Fibroblast of lung (primary cell): ENCODE measurements at regions not wholly inside any gene's neighbourhood (a gene's known extent, or its start where the extent isn't known, plus 50 kb on each side); places are given as distances from the start of the nearest gene placed in this dataset.

Experiments
- DNase-seq, 2 donors: peaks; one replicate each; pipeline versions ENCODE4 v3.0.0 to v3.0.0-alpha.2; 2010; ENCODE audit warnings: low read depth in 2 of 2
- H2AFZ ChIP-seq: 2 replicates; pipeline ENCODE4 v1.5.1; 2012; ENCODE audit warnings: low read length, control low read depth, inconsistent platforms
- H3K27ac ChIP-seq: 2 replicates; pipeline ENCODE4 v1.5.1; 2011; ENCODE audit warnings: low read length, control low read depth; ENCODE audit not compliant: insufficient read depth
- H3K27me3 ChIP-seq: 2 replicates; pipeline ENCODE4 v1.5.1; 2011; ENCODE audit warnings: mild to moderate bottlenecking, low read length; ENCODE audit not compliant: control insufficient read depth, insufficient read depth
- H3K36me3 ChIP-seq: 2 replicates; pipeline ENCODE4 v1.5.1; 2011; ENCODE audit warnings: low read length; ENCODE audit not compliant: control insufficient read depth, insufficient read depth
- H3K4me1 ChIP-seq: 2 replicates; pipeline ENCODE4 v1.5.1; 2011; ENCODE audit warnings: low read length; ENCODE audit not compliant: control insufficient read depth, insufficient read depth; ENCODE audit errors: extremely low read depth
- H3K4me2 ChIP-seq: 2 replicates; pipeline ENCODE4 v1.5.1; 2011; ENCODE audit warnings: low read length, control low read depth; ENCODE audit not compliant: insufficient read depth; ENCODE audit errors: extremely low read depth
- H3K4me3 ChIP-seq, 4 experiments: fragments of 200-600 bp in 1 of 4; sonication (generic) in 1 of 4; replicated peaks in 1 of 4; 2 replicates each; pipeline ENCODE4 v1.5.1; 2011 to 2016; ENCODE audit warnings: low read length in 4 of 4, low read depth in 3 of 4, mild to moderate bottlenecking in 3 of 4, control low read depth in 2 of 4, inconsistent platforms in 1 of 4, mixed read lengths in 1 of 4; ENCODE audit not compliant: insufficient read depth in 1 of 4; ENCODE audit errors: control extremely low read depth in 1 of 4
- H3K79me2 ChIP-seq: 2 replicates; pipeline ENCODE4 v1.5.1; 2012; ENCODE audit warnings: mild to moderate bottlenecking, low read length, inconsistent platforms; ENCODE audit not compliant: control insufficient read depth, insufficient read depth
- H3K9ac ChIP-seq: 2 replicates; pipeline ENCODE4 v1.5.1; 2011; ENCODE audit warnings: mild to moderate bottlenecking, low read length, control low read depth; ENCODE audit not compliant: insufficient read depth
- H3K9me3 ChIP-seq: 2 replicates; pipeline ENCODE4 v1.5.1; 2012; ENCODE audit warnings: low read depth, low read length; ENCODE audit not compliant: control insufficient read depth, insufficient read depth
- H4K20me1 ChIP-seq: 2 replicates; pipeline ENCODE4 v1.5.1; 2011; ENCODE audit warnings: low read length; ENCODE audit not compliant: control insufficient read depth, insufficient read depth; ENCODE audit errors: extremely low read depth
- CTCF ChIP-seq, 2 donors: IDR thresholded peaks in 1 of 2; conservative IDR thresholded peaks in 1 of 2; 1 replicate in 1 of 2; 2 replicates in 1 of 2; pipeline ENCODE4 v1.5.1; 2011 to 2012; ENCODE audit warnings: low read length in 2 of 2, control low read depth in 1 of 2, inconsistent platforms in 1 of 2, low read depth in 1 of 2, mild to moderate bottlenecking in 1 of 2
- EZH2 ChIP-seq: IDR thresholded peaks from 2 replicates; pipeline ENCODE4 v1.5.1; 2012; ENCODE audit warnings: low read length, control low read depth, mild to moderate bottlenecking; ENCODE audit errors: missing control alignments

GRCh38 chr1:212225871-212226302 is 59.3 kb upstream of the PPP2R5A start:
- H3K4me1 ChIP-seq = no peaks in the 10 kb centered on the region
- no peaks in the 10 kb centered on the region for H3K27me3 ChIP-seq
- no peak for TF ChIP-seq EZH2
- no peak for TF ChIP-seq CTCF (conservative IDR thresholded peaks at IDR 0.05 in 1 of 2, IDR thresholded peaks at IDR 0.05 in 1 of 2; ENCODE audit: low read depth in 1 of 2, low read length in 2 of 2)
- no peaks in the 10 kb centered on the region for H3K9me3 ChIP-seq
- H3K9ac ChIP-seq = no peak overlapping the region
- H3K4me3 ChIP-seq = no peak overlapping the region
- DNase-seq = no peak
- no peak overlapping the region for H2AFZ ChIP-seq
- no peak overlapping the region for H3K4me2 ChIP-seq
- no peaks in the 10 kb centered on the region for H3K79me2 ChIP-seq
- no peaks in the 10 kb centered on the region for H4K20me1 ChIP-seq
- no peak overlapping the region for H3K27ac ChIP-seq
- no peaks in the 10 kb centered on the region for H3K36me3 ChIP-seq

- no peak for DNase-seq
- Histone ChIP-seq H3K27me3 (no peaks in the 10 kb centered on the region), H2AFZ (no peak overlapping the region), H3K79me2 (no peaks in the 10 kb centered on the region), H3K4me1 (no peaks in the 10 kb centered on the region), H4K20me1 (no peaks in the 10 kb centered on the region), H3K9me3 (no peaks in the 10 kb centered on the region), H3K36me3 (no peaks in the 10 kb centered on the region), H3K4me2 (no peak overlapping the region), H3K4me3 (no peak overlapping the region), H3K9ac (no peak overlapping the region), H3K27ac (no peak overlapping the region)
- TF ChIP-seq CTCF (conservative IDR thresholded peaks at IDR 0.05 in 1 of 2, IDR thresholded peaks at IDR 0.05 in 1 of 2; ENCODE audit: low read depth in 1 of 2, low read length in 2 of 2) (no peak), EZH2 (no peak)
Observed at GRCh38 chr1:212226467-212226866, 58.7 kb upstream of the PPP2R5A start.

- Histone ChIP-seq H3K9me3 (no peaks in the 10 kb centered on the region), H3K27ac (no peak overlapping the region), H3K36me3 (no peaks in the 10 kb centered on the region), H3K79me2 (no peaks in the 10 kb centered on the region), H3K27me3 (no peaks in the 10 kb centered on the region), H4K20me1 (no peaks in the 10 kb centered on the region), H3K9ac (no peak overlapping the region), H3K4me3 (no peak overlapping the region), H2AFZ (no peak overlapping the region), H3K4me2 (no peak overlapping the region), H3K4me1 (no peaks in the 10 kb centered on the region)
- DNase-seq = no peak
- TF ChIP-seq CTCF (conservative IDR thresholded peaks at IDR 0.05 in 1 of 2, IDR thresholded peaks at IDR 0.05 in 1 of 2; ENCODE audit: low read depth in 1 of 2, low read length in 2 of 2) (no peak), EZH2 (no peak)
Observed at GRCh38 chr1:212228076-212228475, 57.1 kb upstream of the PPP2R5A start.
